A549 (cell line): ENCODE measurements at regions not wholly inside any gene's neighbourhood (a gene's known extent, or its start where the extent isn't known, plus 50 kb on each side); places are given as distances from the start of the nearest gene placed in this dataset.

Source experiments
- ATAC-seq, 2 experiments: fragments of 200-7000 bp in 1 of 2; fragments of >200 bp in 1 of 2; cut with Nextera tagmentation in 1 of 2; cut with Tn5 transposase in 1 of 2; 3 replicates each; pipeline versions ENCODE4 v1.8.0 to v1.9.1; 2018 to 2020; ENCODE audit warnings: mild to moderate bottlenecking in 1 of 2, moderate library complexity in 1 of 2
- CTCF ChIA-PET: fragments of 300-600 bp; sonication (Branson Sonifier 250); formaldehyde crosslinking; extraction: SDS; loops from one replicate; lab custom pipeline; 2021; ENCODE audit warnings: antibody characterized with exemption, inconsistent platforms; lab: Yijun Ruan, JAX
- POLR2A ChIA-PET: fragments of 350-600 bp; formaldehyde crosslinking; extraction: SDS; loops from one replicate; lab custom pipeline; 2021; ENCODE audit warnings: antibody characterized with exemption, inconsistent platforms; lab: Yijun Ruan, JAX
- DNase-seq, 2 experiments: peaks; one replicate each; pipeline versions ENCODE4 v3.0.0 to v3.0.0-alpha.2; 2011 to 2016; ENCODE audit warnings: low read depth in 1 of 2, low spot score in 1 of 2
- FAIRE-seq: peaks from 2 replicates; lab custom pipeline; 2011; peaks lifted over from hg19 to GRCh38; lab: Jason Lieb, UNC
- H3K27ac ChIP-seq, 2 experiments: fragments of >200 bp; sonication (Bioruptor Twin); formaldehyde crosslinking; 3 replicates each; pipeline ENCODE4 v1.5.1; 2016 to 2017
- H3K4me1 ChIP-seq: fragments of >200 bp; sonication (Bioruptor Twin); formaldehyde crosslinking; 3 replicates; pipeline ENCODE4 v1.6.1; 2016
- H3K4me2 ChIP-seq: fragments of >200 bp; sonication (Bioruptor Twin); formaldehyde crosslinking; 3 replicates; pipeline ENCODE4 v1.6.1; 2016
- H3K4me3 ChIP-seq: fragments of >200 bp; sonication (Bioruptor Twin); formaldehyde crosslinking; 3 replicates; pipeline ENCODE4 v1.5.1; 2016
- H3K9me3 ChIP-seq: fragments of >200 bp; sonication (Bioruptor Twin); formaldehyde crosslinking; 3 replicates; pipeline ENCODE4 v1.6.1; 2016
- BHLHE40 ChIP-seq: IDR thresholded peaks from 2 replicates; pipeline ENCODE4 v1.6.1; 2012; ENCODE audit warnings: low read depth, low read length, inconsistent platforms
- CBX8 ChIP-seq: fragments of 200-600 bp; sonication (generic); IDR thresholded peaks from 2 replicates; pipeline ENCODE4 v1.6.1; 2016
- CEBPB ChIP-seq, 2 experiments: fragments of >200 bp in 1 of 2; sonication (Bioruptor Twin) in 1 of 2; formaldehyde crosslinking in 1 of 2; IDR thresholded peaks; 2 replicates each; pipeline ENCODE4 v1.6.1; 2012 to 2016
- CHD2 ChIP-seq: fragments of 150-350 bp; IDR thresholded peaks from 2 replicates; pipeline ENCODE4 v1.6.1; 2014; ENCODE audit warnings: low read length; ENCODE audit not compliant: partially characterized antibody
- EHMT2 ChIP-seq: fragments of 200-600 bp; sonication (generic); IDR thresholded peaks from 2 replicates; pipeline ENCODE4 v1.6.1; 2016; ENCODE audit warnings: antibody characterized with exemption, low read depth, mild to moderate bottlenecking, moderate library complexity
- ELK1 ChIP-seq: fragments of 150-350 bp; IDR thresholded peaks from 2 replicates; pipeline ENCODE4 v1.6.1; 2014; ENCODE audit warnings: low read depth, mild to moderate bottlenecking, low read length
- EP300 ChIP-seq, 2 experiments: fragments of >200 bp; sonication (Bioruptor Twin); formaldehyde crosslinking; IDR thresholded peaks; 2 replicates in 1 of 2; 3 replicates in 1 of 2; pipeline ENCODE4 v1.6.1; 2016 to 2017
- ESRRA ChIP-seq: fragments of 150-350 bp; IDR thresholded peaks from 2 replicates; pipeline ENCODE4 v1.6.1; 2014; ENCODE audit warnings: mild to moderate bottlenecking, low read length, borderline replicate concordance
- FOXS1 ChIP-seq: fragments of 250-450 bp; sonication (Bioruptor Pico); IDR thresholded peaks from 2 replicates; pipeline ENCODE4 v1.5.0; 2020; ENCODE audit warnings: mild to moderate bottlenecking, moderate library complexity
- GATA3 ChIP-seq: IDR thresholded peaks from 2 replicates; pipeline ENCODE4 v1.6.1; 2012; ENCODE audit warnings: borderline replicate concordance
- HDAC2 ChIP-seq: fragments of 200-600 bp; sonication (generic); IDR thresholded peaks from 2 replicates; pipeline ENCODE4 v1.6.1; 2016
- HES2 ChIP-seq: fragments of >200 bp; sonication (Bioruptor Twin); formaldehyde crosslinking; IDR thresholded peaks from 2 replicates; pipeline ENCODE4 v1.6.1; 2016
- HOXA7 ChIP-seq: fragments of 250-450 bp; sonication (Bioruptor Pico); IDR thresholded peaks from 2 replicates; pipeline ENCODE4 v1.5.0; 2020; ENCODE audit warnings: mild to moderate bottlenecking, moderate library complexity
- JUN ChIP-seq, 2 experiments: fragments of >200 bp; sonication (Bioruptor Twin); formaldehyde crosslinking; IDR thresholded peaks; 2 replicates in 1 of 2; 3 replicates in 1 of 2; pipeline ENCODE4 v1.6.1; 2016 to 2017
- KDM1A ChIP-seq: fragments of 200-600 bp; sonication (generic); IDR thresholded peaks from 2 replicates; pipeline ENCODE4 v1.6.1; 2016; ENCODE audit warnings: low read depth, mild to moderate bottlenecking
- KDM5A ChIP-seq: fragments of 200-600 bp; sonication (generic); IDR thresholded peaks from 2 replicates; pipeline ENCODE4 v1.6.1; 2016; ENCODE audit warnings: antibody characterized with exemption, mild to moderate bottlenecking
- MAZ ChIP-seq: fragments of 150-350 bp; IDR thresholded peaks from 2 replicates; pipeline ENCODE4 v1.6.1; 2014; ENCODE audit warnings: antibody characterized with exemption, low read depth, low read length, borderline replicate concordance
- NR3C1 ChIP-seq: fragments of >200 bp; sonication (Bioruptor Twin); formaldehyde crosslinking; IDR thresholded peaks from 3 replicates; pipeline ENCODE4 v1.6.1; 2017
- PBX3 ChIP-seq: IDR thresholded peaks from 2 replicates; pipeline ENCODE4 v1.6.1; 2012
- PHF8 ChIP-seq: fragments of 200-600 bp; sonication (generic); IDR thresholded peaks from 2 replicates; pipeline ENCODE4 v1.6.1; 2016; ENCODE audit warnings: low read depth, mild to moderate bottlenecking, antibody characterized with exemption, moderate library complexity, borderline replicate concordance
- POLR2A ChIP-seq: IDR thresholded peaks from 2 replicates; pipeline ENCODE4 v1.6.1; 2012; ENCODE audit warnings: mild to moderate bottlenecking, low read length
- RAD21 ChIP-seq, 2 experiments: fragments of >200 bp in 1 of 2; sonication (Bioruptor Twin) in 1 of 2; formaldehyde crosslinking in 1 of 2; IDR thresholded peaks in 1 of 2; conservative IDR thresholded peaks in 1 of 2; 2 replicates in 1 of 2; 3 replicates in 1 of 2; pipeline ENCODE4 v1.6.1; 2012 to 2018; ENCODE audit warnings: inconsistent platforms in 1 of 2
- RCOR1 ChIP-seq: fragments of 150-350 bp; IDR thresholded peaks from 2 replicates; pipeline ENCODE4 v1.6.1; 2014; ENCODE audit warnings: antibody characterized with exemption, low read length, low read depth
- TP53 ChIP-seq: fragments of 250-450 bp; sonication (Bioruptor Pico); IDR thresholded peaks from 2 replicates; pipeline ENCODE4 v1.5.0; 2021; ENCODE audit warnings: mild to moderate bottlenecking, moderate library complexity
- ZNF302 ChIP-seq: fragments of 250-450 bp; sonication (Bioruptor Pico); IDR thresholded peaks from 2 replicates; pipeline ENCODE4 v1.9.0; 2021; ENCODE audit warnings: inconsistent platforms, mild to moderate bottlenecking, moderate library complexity
- ZSCAN20 ChIP-seq: fragments of 250-450 bp; sonication (Bioruptor Pico); IDR thresholded peaks from 2 replicates; pipeline ENCODE4 v1.8.0; 2022; ENCODE audit warnings: mild to moderate bottlenecking, moderate library complexity
- WGBS: methylation state at CpG from one replicate; pipeline ENCODE4 v1.1.6; 2017; ENCODE audit errors: missing lambda C conversion rate; 5-methylcytosine and 5-hydroxymethylcytosine counted together
- TF ChIP-seq, protein P1 (sequence below): IDR thresholded peaks from 2 replicates; pipeline ENCODE4 v1.6.1; 2012
- TF ChIP-seq, protein P2 (sequence below): fragments of >200 bp; sonication (Bioruptor Twin); formaldehyde crosslinking; IDR thresholded peaks from 3 replicates; pipeline ENCODE4 v1.6.1; 2016

DNA sequence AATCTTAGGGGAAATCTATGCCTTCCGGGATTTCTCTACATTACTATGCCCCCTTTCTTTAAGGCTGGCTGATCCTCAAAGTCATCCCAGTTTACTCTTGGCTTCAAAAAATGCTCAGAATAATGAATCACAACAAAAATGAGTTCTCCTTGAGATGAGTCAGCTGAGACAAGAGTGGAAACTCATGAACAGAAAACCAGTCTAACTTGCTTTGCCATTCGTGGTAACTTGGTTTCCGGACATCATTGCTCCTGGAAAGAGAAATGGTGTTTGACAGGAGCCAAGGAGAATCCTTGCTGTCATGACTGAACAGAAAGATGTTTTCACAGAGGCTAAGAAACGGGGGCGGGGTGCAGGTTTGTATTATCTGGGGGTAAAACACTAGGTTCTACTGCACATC, 435.6 kb upstream of the DYNLRB2 start:
- TF ChIP-seq EP300 (IDR thresholded peaks at IDR 0.05) (no peak), MAZ (no peak), ESRRA (no peak), ELK1 (no peak), POLR2A (no peak), BHLHE40 (no peak), CBX8 (no peak), PHF8 (no peak), GATA3 (no peak), FOXS1 (CRISPR knock-in tag) (no peak), EHMT2 (no peak)
- TF ChIP-seq, protein P1, sequence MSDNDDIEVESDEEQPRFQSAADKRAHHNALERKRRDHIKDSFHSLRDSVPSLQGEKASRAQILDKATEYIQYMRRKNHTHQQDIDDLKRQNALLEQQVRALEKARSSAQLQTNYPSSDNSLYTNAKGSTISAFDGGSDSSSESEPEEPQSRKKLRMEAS = no peak
- Histone ChIP-seq H3K27ac (no peak overlapping the region), H3K9me3 (peaks cover 7% of the 10 kb centered on the region; the same call in 1 of the 3 replicates), H3K4me1 (no peaks in the 10 kb centered on the region), H3K4me3 (no peak overlapping the region), H3K4me2 (no peak overlapping the region)
- no peak for ATAC-seq
- 64% methylated on average over 5 of the region's 5 CpGs for WGBS
- no peak for FAIRE-seq
- ChIA-PET POLR2A (no interaction called here), CTCF (no interaction called here)
- no peak for DNase-seq

- Histone ChIP-seq H3K27ac (no peak overlapping the region), H3K4me1 (no peaks in the 10 kb centered on the region), H3K4me3 (no peak overlapping the region), H3K9me3 (peaks cover 9% of the 10 kb centered on the region; the same call in 1 of the 3 replicates), H3K4me2 (no peak overlapping the region)
- ATAC-seq = no peak
- TF ChIP-seq BHLHE40 (no peak), KDM5A (no peak), RCOR1 (no peak), CEBPB (IDR thresholded peaks at IDR 0.05) (no peak), RAD21 (conservative IDR thresholded peaks at IDR 0.05 in 1 of 2, IDR thresholded peaks at IDR 0.05 in 1 of 2) (no peak)
- TF ChIP-seq, protein P2, sequence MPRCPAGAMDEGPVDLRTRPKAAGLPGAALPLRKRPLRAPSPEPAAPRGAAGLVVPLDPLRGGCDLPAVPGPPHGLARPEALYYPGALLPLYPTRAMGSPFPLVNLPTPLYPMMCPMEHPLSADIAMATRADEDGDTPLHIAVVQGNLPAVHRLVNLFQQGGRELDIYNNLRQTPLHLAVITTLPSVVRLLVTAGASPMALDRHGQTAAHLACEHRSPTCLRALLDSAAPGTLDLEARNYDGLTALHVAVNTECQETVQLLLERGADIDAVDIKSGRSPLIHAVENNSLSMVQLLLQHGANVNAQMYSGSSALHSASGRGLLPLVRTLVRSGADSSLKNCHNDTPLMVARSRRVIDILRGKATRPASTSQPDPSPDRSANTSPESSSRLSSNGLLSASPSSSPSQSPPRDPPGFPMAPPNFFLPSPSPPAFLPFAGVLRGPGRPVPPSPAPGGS = no peak
- CTCF ChIA-PET = interaction anchor here (1.6 kb wide), 1 partner anchor 13 kb away, joined by 3 read pairs; no protein-coding TSS in a partner anchor
- no peak for DNase-seq
- WGBS = 93% methylated on average over 3 of the region's 3 CpGs
- FAIRE-seq = no peak
- POLR2A ChIA-PET = no interaction called here
Measured at GRCh38 chr16:80104401-80104800, 436.4 kb upstream of the DYNLRB2 start.

DNA sequence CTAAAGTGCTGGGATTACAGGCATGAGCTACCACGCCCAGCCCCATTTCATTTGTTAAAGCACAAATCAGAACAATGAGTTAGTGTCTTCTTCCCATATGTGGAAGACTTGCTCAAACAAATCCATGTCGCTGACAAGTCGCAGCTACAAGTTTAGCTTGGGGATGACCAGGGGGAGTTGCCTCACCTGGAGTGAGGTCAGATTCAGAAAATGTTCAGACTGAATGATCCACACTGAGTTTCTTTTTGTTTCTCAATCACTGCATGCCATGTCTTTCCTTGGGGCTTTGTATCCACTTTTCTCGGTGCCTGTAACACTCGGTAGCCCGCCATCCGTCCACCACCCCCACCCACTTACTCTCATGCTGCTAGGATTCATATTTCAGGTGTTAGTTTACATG, 437.3 kb upstream of the DYNLRB2 start:
- ChIA-PET CTCF (interaction anchor here (1.6 to 1.9 kb wide), 2 partner anchors 14 to 19 kb away, joined by 3 to 5 read pairs; no protein-coding TSS in a partner anchor), POLR2A (no interaction called here)
- WGBS = 88% methylated on average over 7 of the region's 7 CpGs
- Histone ChIP-seq H3K4me1 (no peaks in the 10 kb centered on the region), H3K27ac (no peak overlapping the region), H3K9me3 (peaks cover 10% of the 10 kb centered on the region; the same call in 1 of the 3 replicates), H3K4me3 (no peak overlapping the region)
- DNase-seq (no peak), ATAC-seq (no peak), FAIRE-seq (no peak)
- no peak for TF ChIP-seq TP53
- no peak for TF ChIP-seq NR3C1
- TF ChIP-seq ZSCAN20 (CRISPR knock-in tag) = no peak
- TF ChIP-seq JUN (IDR thresholded peaks at IDR 0.05) = no peak
- no peak for TF ChIP-seq HDAC2
- no peak for TF ChIP-seq PBX3
- TF ChIP-seq CHD2 = no peak
- TF ChIP-seq KDM1A = no peak
- TF ChIP-seq ZNF302 = no peak
- no peak for TF ChIP-seq HOXA7 (CRISPR knock-in tag)
- no peak for TF ChIP-seq HES2
- TF ChIP-seq, all 56 proteins: peak for 0
- H3K4me2 ChIP-seq = no peak overlapping the region
